Glutamatergic neuron (in vitro differentiated cells): ENCODE measurements at regions not wholly inside any gene's neighbourhood (a gene's known extent, or its start where the extent isn't known, plus 50 kb on each side); places are given as distances from the start of the nearest gene placed in this dataset.

Source experiments
- DNase-seq: peaks from one replicate; pipeline ENCODE4 v3.0.0; 2022
- H3K27ac Mint-ChIP-seq: one replicate; pipeline ENCODE4 v1.8.0; 2020; ENCODE audit warnings: mild to moderate bottlenecking, mixed read lengths, inconsistent platforms; ENCODE audit not compliant: unreplicated experiment
- H3K27me3 Mint-ChIP-seq: one replicate; pipeline ENCODE4 v1.8.0; 2020; ENCODE audit warnings: mild to moderate bottlenecking, moderate library complexity, mixed read lengths, inconsistent platforms; ENCODE audit not compliant: unreplicated experiment
- H3K36me3 Mint-ChIP-seq: one replicate; pipeline ENCODE4 v1.8.0; 2020; ENCODE audit warnings: mild to moderate bottlenecking, mixed read lengths, inconsistent platforms; ENCODE audit not compliant: unreplicated experiment
- H3K4me1 Mint-ChIP-seq: one replicate; pipeline ENCODE4 v1.8.0; 2020; ENCODE audit warnings: mild to moderate bottlenecking, low read depth, mixed read lengths, inconsistent platforms; ENCODE audit not compliant: unreplicated experiment
- H3K4me3 Mint-ChIP-seq: one replicate; pipeline ENCODE4 v1.8.0; 2020; ENCODE audit warnings: mild to moderate bottlenecking, mixed read lengths, inconsistent platforms; ENCODE audit not compliant: unreplicated experiment
- H3K9me3 Mint-ChIP-seq: one replicate; pipeline ENCODE4 v1.8.0; 2020; ENCODE audit warnings: mild to moderate bottlenecking, moderate library complexity, mixed read lengths, inconsistent platforms; ENCODE audit not compliant: unreplicated experiment
- TF ChIP-seq, protein P1 (sequence below): fragments of 200-600 bp; sonication (generic); IDR thresholded peaks from one replicate; pipeline ENCODE4 v1.5.0; 2021; ENCODE audit not compliant: partially characterized antibody, unreplicated experiment

- Mint-ChIP-seq H3K27me3 (no peaks in the 10 kb centered on the region), H3K4me1 (no peaks in the 10 kb centered on the region), H3K27ac (no peak overlapping the region), H3K9me3 (peaks cover 2% of the 10 kb centered on the region), H3K36me3 (peaks cover 6% of the 10 kb centered on the region), H3K4me3 (no peak overlapping the region)
- no peak for DNase-seq
- TF ChIP-seq, protein P1, sequence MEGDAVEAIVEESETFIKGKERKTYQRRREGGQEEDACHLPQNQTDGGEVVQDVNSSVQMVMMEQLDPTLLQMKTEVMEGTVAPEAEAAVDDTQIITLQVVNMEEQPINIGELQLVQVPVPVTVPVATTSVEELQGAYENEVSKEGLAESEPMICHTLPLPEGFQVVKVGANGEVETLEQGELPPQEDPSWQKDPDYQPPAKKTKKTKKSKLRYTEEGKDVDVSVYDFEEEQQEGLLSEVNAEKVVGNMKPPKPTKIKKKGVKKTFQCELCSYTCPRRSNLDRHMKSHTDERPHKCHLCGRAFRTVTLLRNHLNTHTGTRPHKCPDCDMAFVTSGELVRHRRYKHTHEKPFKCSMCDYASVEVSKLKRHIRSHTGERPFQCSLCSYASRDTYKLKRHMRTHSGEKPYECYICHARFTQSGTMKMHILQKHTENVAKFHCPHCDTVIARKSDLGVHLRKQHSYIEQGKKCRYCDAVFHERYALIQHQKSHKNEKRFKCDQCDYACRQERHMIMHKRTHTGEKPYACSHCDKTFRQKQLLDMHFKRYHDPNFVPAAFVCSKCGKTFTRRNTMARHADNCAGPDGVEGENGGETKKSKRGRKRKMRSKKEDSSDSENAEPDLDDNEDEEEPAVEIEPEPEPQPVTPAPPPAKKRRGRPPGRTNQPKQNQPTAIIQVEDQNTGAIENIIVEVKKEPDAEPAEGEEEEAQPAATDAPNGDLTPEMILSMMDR: no peak
These were observed 478.9 kb upstream of the NRP1 start for GRCh38 chr10:33813415-33813814.

DNA sequence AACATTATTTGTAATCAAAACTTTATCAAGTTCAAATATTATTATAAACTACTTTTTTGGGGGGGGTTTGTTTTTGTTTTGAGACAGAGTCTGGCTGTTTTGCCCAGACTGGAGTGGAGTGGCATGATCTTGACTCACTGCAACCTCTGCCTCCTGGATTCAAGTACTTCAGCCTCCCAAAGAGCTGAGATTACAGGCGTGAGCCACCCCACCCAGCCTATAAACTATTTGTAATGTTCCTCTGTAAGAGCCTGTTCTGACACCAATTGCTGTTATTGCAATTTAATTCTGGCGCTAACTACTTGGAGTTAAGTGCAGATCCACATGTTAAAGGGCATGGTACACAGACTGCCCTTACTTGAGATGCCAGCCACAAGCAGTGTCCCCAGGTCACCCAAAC is 478.1 kb upstream of the NRP1 start:
- Mint-ChIP-seq H3K36me3 (peaks cover 6% of the 10 kb centered on the region), H3K4me3 (no peak overlapping the region), H3K4me1 (no peaks in the 10 kb centered on the region), H3K9me3 (peaks cover 2% of the 10 kb centered on the region), H3K27ac (no peak overlapping the region), H3K27me3 (no peaks in the 10 kb centered on the region)
- DNase-seq: no peak
- TF ChIP-seq, protein P1: no peak

GRCh38 chr10:33810986-33811385 is 476.5 kb upstream of the NRP1 start:
- H3K36me3 Mint-ChIP-seq: peaks cover 6% of the 10 kb centered on the region
- no peaks in the 10 kb centered on the region for H3K27me3 Mint-ChIP-seq
- H3K9me3 Mint-ChIP-seq: peaks cover 2% of the 10 kb centered on the region
- H3K4me1 Mint-ChIP-seq: peaks cover 6% of the 10 kb centered on the region
- H3K27ac Mint-ChIP-seq: no peak overlapping the region
- H3K4me3 Mint-ChIP-seq: no peak overlapping the region
- DNase-seq: no peak
- TF ChIP-seq, protein P1: no peak

DNA sequence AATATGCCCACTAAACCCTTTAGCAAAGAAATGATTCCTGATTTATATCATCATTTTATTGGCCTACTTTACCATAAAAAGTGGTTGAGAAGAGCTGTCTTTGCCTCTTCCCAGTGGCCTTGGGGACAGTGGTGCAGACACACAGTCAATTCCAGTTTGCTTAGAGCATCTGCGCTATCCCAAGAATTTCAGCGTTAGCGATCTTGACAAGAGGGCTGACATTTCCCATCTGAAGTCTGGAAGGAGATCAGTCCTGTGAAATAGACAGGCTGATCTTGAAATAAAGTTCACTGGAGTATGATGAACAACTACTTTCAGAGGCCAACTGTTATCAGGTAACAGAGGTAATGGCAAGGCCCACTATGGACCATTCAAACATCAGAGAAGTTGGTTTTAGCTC is 475.3 kb upstream of the NRP1 start:
- H3K36me3 Mint-ChIP-seq: peaks cover 6% of the 10 kb centered on the region
- no peak for DNase-seq
- H3K9me3 Mint-ChIP-seq: no peaks in the 10 kb centered on the region
- peaks cover 6% of the 10 kb centered on the region for H3K4me1 Mint-ChIP-seq
- no peak overlapping the region for H3K27ac Mint-ChIP-seq
- H3K27me3 Mint-ChIP-seq: no peaks in the 10 kb centered on the region
- TF ChIP-seq, protein P1: no peak
- H3K4me3 Mint-ChIP-seq: no peak overlapping the region

GRCh38 chr10:33808475-33808874 is 474.0 kb upstream of the NRP1 start:
- Mint-ChIP-seq H3K4me3 (no peak overlapping the region), H3K9me3 (peaks cover 3% of the 10 kb centered on the region), H3K36me3 (peaks cover 5% of the 10 kb centered on the region), H3K4me1 (peaks cover 6% of the 10 kb centered on the region), H3K27me3 (no peaks in the 10 kb centered on the region), H3K27ac (no peak overlapping the region)
- DNase-seq: no peak
- TF ChIP-seq, protein P1: no peak
